Sigmoid colon (tissue), 4 donors: ENCODE measurements at regions not wholly inside any gene's neighbourhood (a gene's known extent, or its start where the extent isn't known, plus 50 kb on each side); places are given as distances from the start of the nearest gene placed in this dataset.

Experiments used
- EP300 ChIP-seq, 4 donors: sonication (generic); formaldehyde crosslinking; IDR thresholded peaks; one replicate each; pipeline ENCODE4 v1.6.1; 2017; ENCODE audit warnings: antibody characterized with exemption in 4 of 4
- POLR2A ChIP-seq, 2 donors: fragments of 450-650 bp; IDR thresholded peaks; one replicate each; pipeline ENCODE4 v1.6.1; 2016; ENCODE audit warnings: antibody characterized with exemption in 2 of 2, mild to moderate bottlenecking in 2 of 2, moderate library complexity in 2 of 2
- POLR2AphosphoS5 ChIP-seq, 4 donors: sonication (generic); formaldehyde crosslinking; IDR thresholded peaks; one replicate each; pipeline ENCODE4 v1.6.1; 2017; ENCODE audit warnings: antibody characterized with exemption in 4 of 4
- TF ChIP-seq, protein P1 (sequence below), 4 experiments: fragments of 450-650 bp in 3 of 4; fragments of 200-600 bp in 1 of 4; IDR thresholded peaks; one replicate each; pipeline ENCODE4 v1.5.1; 2016 to 2019; ENCODE audit warnings: antibody characterized with exemption in 4 of 4, mild to moderate bottlenecking in 3 of 4, moderate library complexity in 2 of 4

- TF ChIP-seq, protein P1, sequence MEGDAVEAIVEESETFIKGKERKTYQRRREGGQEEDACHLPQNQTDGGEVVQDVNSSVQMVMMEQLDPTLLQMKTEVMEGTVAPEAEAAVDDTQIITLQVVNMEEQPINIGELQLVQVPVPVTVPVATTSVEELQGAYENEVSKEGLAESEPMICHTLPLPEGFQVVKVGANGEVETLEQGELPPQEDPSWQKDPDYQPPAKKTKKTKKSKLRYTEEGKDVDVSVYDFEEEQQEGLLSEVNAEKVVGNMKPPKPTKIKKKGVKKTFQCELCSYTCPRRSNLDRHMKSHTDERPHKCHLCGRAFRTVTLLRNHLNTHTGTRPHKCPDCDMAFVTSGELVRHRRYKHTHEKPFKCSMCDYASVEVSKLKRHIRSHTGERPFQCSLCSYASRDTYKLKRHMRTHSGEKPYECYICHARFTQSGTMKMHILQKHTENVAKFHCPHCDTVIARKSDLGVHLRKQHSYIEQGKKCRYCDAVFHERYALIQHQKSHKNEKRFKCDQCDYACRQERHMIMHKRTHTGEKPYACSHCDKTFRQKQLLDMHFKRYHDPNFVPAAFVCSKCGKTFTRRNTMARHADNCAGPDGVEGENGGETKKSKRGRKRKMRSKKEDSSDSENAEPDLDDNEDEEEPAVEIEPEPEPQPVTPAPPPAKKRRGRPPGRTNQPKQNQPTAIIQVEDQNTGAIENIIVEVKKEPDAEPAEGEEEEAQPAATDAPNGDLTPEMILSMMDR (IDR thresholded peaks at IDR 0.05) = no peak
- TF ChIP-seq POLR2A (IDR thresholded peaks at IDR 0.05) (no peak), POLR2AphosphoS5 (IDR thresholded peaks at IDR 0.05) (no peak), EP300 (IDR thresholded peaks at IDR 0.05) (no peak)
Measured at GRCh38 chr16:79360267-79360666, 240.3 kb downstream of the MAF start.
